ENCODE measurements at regions not wholly inside any gene's neighbourhood (a gene's known extent, or its start where the extent isn't known, plus 50 kb on each side); places are given as distances from the start of the nearest gene placed in this dataset.

GRCh38 chr5:93076566-93076965, 504.5 kb downstream of the NR2F1-AS1 start:
- TF ChIP-seq CTCF (conservative IDR thresholded peaks at IDR 0.05; ENCODE audit: low read depth in 2 of 2), result peak in 1 of 2 experiments; percentile 32; a peak in 1 of 4 replicates
- TF ChIP-seq EZH2 (IDR thresholded peaks at IDR 0.05; ENCODE audit: low read depth, unreplicated experiment), result no peak
- TF ChIP-seq EZH2phosphoT487 (IDR thresholded peaks at IDR 0.05; ENCODE audit: unreplicated experiment), result no peak
- no peak for TF ChIP-seq JUNB (IDR thresholded peaks at IDR 0.05; ENCODE audit: unreplicated experiment)
- TF ChIP-seq NANOG (IDR thresholded peaks at IDR 0.05; ENCODE audit: borderline replicate concordance), result no peak
- TF ChIP-seq, protein P1, sequence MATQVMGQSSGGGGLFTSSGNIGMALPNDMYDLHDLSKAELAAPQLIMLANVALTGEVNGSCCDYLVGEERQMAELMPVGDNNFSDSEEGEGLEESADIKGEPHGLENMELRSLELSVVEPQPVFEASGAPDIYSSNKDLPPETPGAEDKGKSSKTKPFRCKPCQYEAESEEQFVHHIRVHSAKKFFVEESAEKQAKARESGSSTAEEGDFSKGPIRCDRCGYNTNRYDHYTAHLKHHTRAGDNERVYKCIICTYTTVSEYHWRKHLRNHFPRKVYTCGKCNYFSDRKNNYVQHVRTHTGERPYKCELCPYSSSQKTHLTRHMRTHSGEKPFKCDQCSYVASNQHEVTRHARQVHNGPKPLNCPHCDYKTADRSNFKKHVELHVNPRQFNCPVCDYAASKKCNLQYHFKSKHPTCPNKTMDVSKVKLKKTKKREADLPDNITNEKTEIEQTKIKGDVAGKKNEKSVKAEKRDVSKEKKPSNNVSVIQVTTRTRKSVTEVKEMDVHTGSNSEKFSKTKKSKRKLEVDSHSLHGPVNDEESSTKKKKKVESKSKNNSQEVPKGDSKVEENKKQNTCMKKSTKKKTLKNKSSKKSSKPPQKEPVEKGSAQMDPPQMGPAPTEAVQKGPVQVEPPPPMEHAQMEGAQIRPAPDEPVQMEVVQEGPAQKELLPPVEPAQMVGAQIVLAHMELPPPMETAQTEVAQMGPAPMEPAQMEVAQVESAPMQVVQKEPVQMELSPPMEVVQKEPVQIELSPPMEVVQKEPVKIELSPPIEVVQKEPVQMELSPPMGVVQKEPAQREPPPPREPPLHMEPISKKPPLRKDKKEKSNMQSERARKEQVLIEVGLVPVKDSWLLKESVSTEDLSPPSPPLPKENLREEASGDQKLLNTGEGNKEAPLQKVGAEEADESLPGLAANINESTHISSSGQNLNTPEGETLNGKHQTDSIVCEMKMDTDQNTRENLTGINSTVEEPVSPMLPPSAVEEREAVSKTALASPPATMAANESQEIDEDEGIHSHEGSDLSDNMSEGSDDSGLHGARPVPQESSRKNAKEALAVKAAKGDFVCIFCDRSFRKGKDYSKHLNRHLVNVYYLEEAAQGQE (IDR thresholded peaks at IDR 0.05; ENCODE audit: unreplicated experiment), result no peak
- TF ChIP-seq CREB1 (CRISPR knock-in tag; IDR thresholded peaks at IDR 0.05; ENCODE audit: low read depth), result no peak
- TF ChIP-seq POLR2AphosphoS5 (IDR thresholded peaks at IDR 0.05; ENCODE audit: low read depth), result no peak
- no peak for TF ChIP-seq ZNF462 (CRISPR knock-in tag; IDR thresholded peaks at IDR 0.05)
- TF ChIP-seq ZNF331 (CRISPR knock-in tag; IDR thresholded peaks at IDR 0.05; ENCODE audit: low read depth), result no peak

All from GM23338 (cell line).